ENCODE measurements at regions not wholly inside any gene's neighbourhood (a gene's known extent, or its start where the extent isn't known, plus 50 kb on each side); places are given as distances from the start of the nearest gene placed in this dataset.

DNA sequence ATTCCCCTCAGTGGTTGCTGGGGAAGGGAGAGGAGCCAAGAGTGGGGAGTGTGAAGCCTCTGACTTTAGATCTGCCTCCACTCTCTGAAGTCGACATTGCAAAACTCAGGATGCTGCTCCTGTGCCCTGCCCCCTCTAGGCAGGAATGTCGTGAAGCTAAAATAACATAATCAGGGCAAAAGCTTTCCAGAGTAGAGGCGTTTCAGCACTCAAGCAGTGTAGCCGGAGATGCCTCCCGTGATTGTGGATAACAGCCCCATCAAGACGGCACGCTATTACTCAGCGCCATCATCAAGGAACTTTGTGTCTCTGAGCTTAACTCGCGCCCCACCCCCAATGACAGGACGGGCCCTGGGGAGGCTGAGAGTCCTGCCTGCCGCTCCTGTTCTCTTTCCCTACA, 60.0 kb downstream of the FBXO2 start:
- no peaks in the 10 kb centered on the region for H3K9me1 ChIP-seq (ENCODE audit: insufficient read depth, low read length)
- no peak overlapping the region for H2AFZ ChIP-seq (replicated peaks; ENCODE audit: low read length, poor library complexity)
- no peak overlapping the region for H4K5ac ChIP-seq (ENCODE audit: low read depth, low read length)
- H3K27ac ChIP-seq (ENCODE audit: insufficient read depth, low read length), result no peak overlapping the region
- H3K18ac ChIP-seq (ENCODE audit: low read depth, low read length), result no peak overlapping the region
- no peak overlapping the region for H2BK15ac ChIP-seq (ENCODE audit: low read depth, low read length)
- ATAC-seq (ENCODE audit: low read depth) (peak; percentile 44), DNase-seq (peak; percentile 2)
- no peak overlapping the region for H2AK5ac ChIP-seq (ENCODE audit: low read depth, low read length)
- no peak overlapping the region for H4K8ac ChIP-seq (ENCODE audit: low read depth in 2 of 2, low read length in 2 of 2)
- intact Hi-C loops (cut with micrococcal nuclease), result no loop called here
- H3K4me1 ChIP-seq (ENCODE audit: control insufficient read depth, insufficient read depth, low read length), result no peaks in the 10 kb centered on the region
- H2AK9ac ChIP-seq (replicated peaks; ENCODE audit: low read depth, low read length, poor library complexity), result no peak overlapping the region
- H3K4me2 ChIP-seq (ENCODE audit: low read depth, low read length), result no peak overlapping the region
- no peaks in the 10 kb centered on the region for H3K36me3 ChIP-seq (ENCODE audit: control insufficient read depth, insufficient read depth, low read length)
- POLR2A ChIA-PET (ENCODE audit: unreplicated experiment), result no interaction called here
- H3K56ac ChIP-seq (ENCODE audit: extremely low read depth, insufficient read depth, low read length), result no peak overlapping the region
- no peak overlapping the region for H3K23ac ChIP-seq (ENCODE audit: low read depth, low read length)
- H3K4ac ChIP-seq (ENCODE audit: low read depth, low read length), result no peak overlapping the region
- in situ Hi-C loops (cut with MboI; ENCODE audit: low sequenced_read_pairs), result no loop called here
- H3K79me1 ChIP-seq (ENCODE audit: low read depth in 1 of 2, low read length in 2 of 2), result no peaks in the 10 kb centered on the region
- no peak for TF ChIP-seq CEBPB (IDR thresholded peaks at IDR 0.05; ENCODE audit: low read depth, low read length)
- TF ChIP-seq CTCF (conservative IDR thresholded peaks at IDR 0.05; ENCODE audit: low read depth, low read length), result 0 out of 2 replicates have a peak, but pooled peaks have one; percentile 19
- no peak for TF ChIP-seq BHLHE40 (IDR thresholded peaks at IDR 0.05; ENCODE audit: low read depth, low read length)
- TF ChIP-seq, protein P1, sequence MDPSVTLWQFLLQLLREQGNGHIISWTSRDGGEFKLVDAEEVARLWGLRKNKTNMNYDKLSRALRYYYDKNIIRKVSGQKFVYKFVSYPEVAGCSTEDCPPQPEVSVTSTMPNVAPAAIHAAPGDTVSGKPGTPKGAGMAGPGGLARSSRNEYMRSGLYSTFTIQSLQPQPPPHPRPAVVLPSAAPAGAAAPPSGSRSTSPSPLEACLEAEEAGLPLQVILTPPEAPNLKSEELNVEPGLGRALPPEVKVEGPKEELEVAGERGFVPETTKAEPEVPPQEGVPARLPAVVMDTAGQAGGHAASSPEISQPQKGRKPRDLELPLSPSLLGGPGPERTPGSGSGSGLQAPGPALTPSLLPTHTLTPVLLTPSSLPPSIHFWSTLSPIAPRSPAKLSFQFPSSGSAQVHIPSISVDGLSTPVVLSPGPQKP (IDR thresholded peaks at IDR 0.05; ENCODE audit: borderline replicate concordance, low read depth, low read length), result no peak
- TF ChIP-seq NFE2L2 (IDR thresholded peaks at IDR 0.05; ENCODE audit: low read depth, low read length), result no peak
- no peak for TF ChIP-seq MAFK (IDR thresholded peaks at IDR 0.05; ENCODE audit: low read depth, low read length)
- no peak overlapping the region for H3K4me3 ChIP-seq (ENCODE audit: insufficient read depth, low read depth, low read length)
- no peak overlapping the region for H2BK120ac ChIP-seq (ENCODE audit: low read depth, low read length)
- CTCF ChIA-PET, result no interaction called here
- H4K91ac ChIP-seq (ENCODE audit: insufficient read depth, low read depth, low read length), result no peak overlapping the region
- H3K27me3 ChIP-seq (ENCODE audit: control insufficient read depth, insufficient read depth, low read length), result no peaks in the 10 kb centered on the region; the same call in 1 of the 2 replicates
- H4K20me1 ChIP-seq (ENCODE audit: insufficient read depth, low read length), result no peaks in the 10 kb centered on the region
- no peaks in the 10 kb centered on the region for H3K9me3 ChIP-seq (ENCODE audit: control insufficient read depth, insufficient read depth, low read length)
- H2BK20ac ChIP-seq (ENCODE audit: low read depth, low read length), result no peak overlapping the region
- BruUV-seq (replicated peaks), result no TSS peak
- dilution Hi-C loops (cut with HindIII; ENCODE audit: low sequenced_read_pairs, unreplicated experiment), result no loop called here
- H3K14ac ChIP-seq (replicated peaks; ENCODE audit: low read depth, low read length), result no peak overlapping the region
- no peak overlapping the region for H2BK5ac ChIP-seq (ENCODE audit: low read depth, low read length, poor library complexity, severe bottlenecking)
- no peak overlapping the region for H3K9ac ChIP-seq (ENCODE audit: low read depth, low read length)
- WGBS, 2 experiments (ENCODE audit: extremely low coverage in 2 of 2, insufficient read length in 1 of 2), result no CpG with 5 or more reads among the region's 12 CpGs

Data from IMR-90 (cell line).